Common myeloid progenitor, CD34-positive (primary cell): ENCODE measurements at regions not wholly inside any gene's neighbourhood (a gene's known extent, or its start where the extent isn't known, plus 50 kb on each side); places are given as distances from the start of the nearest gene placed in this dataset.
A peak's percentile ranks its signal among the peaks of the same experiment; 100 is the strongest.
"Not testable (repeated sequence)": the region's sequence is repeated elsewhere in the genome, so short reads cannot be mapped to it uniquely, and the experiment has no call there.

Experiments
- CTCF ChIA-PET: fragments of 350-600 bp; sonication (Branson Sonifier 250); formaldehyde crosslinking; loops from one replicate; lab custom pipeline; 2021; ENCODE audit warnings: antibody characterized with exemption; lab: Charles Lee
- POLR2A ChIA-PET: fragments of 350-600 bp; sonication (Branson Sonifier 250); formaldehyde crosslinking; loops from one replicate; lab custom pipeline; 2021; ENCODE audit warnings: antibody characterized with exemption; lab: Charles Lee
- DNase-seq, 3 donors: peaks; one replicate each; pipeline versions ENCODE4 v3.0.0 to v3.0.0-alpha.2; 2013
- H3K27ac ChIP-seq, 2 experiments: 1 replicate in 1 of 2; 2 replicates in 1 of 2; pipeline ENCODE4 v1.7.0; 2013; ENCODE audit warnings: inconsistent platforms in 2 of 2, low read length in 2 of 2, mild to moderate bottlenecking in 2 of 2, low read depth in 1 of 2, moderate library complexity in 1 of 2; ENCODE audit not compliant: severe bottlenecking in 2 of 2, insufficient read depth in 1 of 2, poor library complexity in 1 of 2
- H3K27me3 ChIP-seq, 5 experiments: replicated peaks in 2 of 5; 1 replicate in 3 of 5; 2 replicates in 2 of 5; pipeline versions ENCODE4 v1.6.1 to v1.7.0; 2013; ENCODE audit warnings: low read length in 4 of 5, mild to moderate bottlenecking in 2 of 5, moderate library complexity in 2 of 5, inconsistent platforms in 1 of 5; ENCODE audit not compliant: insufficient read depth in 5 of 5, control insufficient read depth in 4 of 5
- H3K36me3 ChIP-seq, 4 experiments: 1 replicate in 2 of 4; 2 replicates in 2 of 4; pipeline versions ENCODE4 v1.6.1 to v1.7.0; 2013; ENCODE audit warnings: low read length in 3 of 4, control low read depth in 1 of 4, mild to moderate bottlenecking in 1 of 4; ENCODE audit not compliant: control insufficient read depth in 4 of 4, insufficient read depth in 4 of 4
- H3K4me1 ChIP-seq, 4 experiments: 1 replicate in 3 of 4; 2 replicates in 1 of 4; pipeline versions ENCODE4 v1.6.1 to v1.7.1; 2013; ENCODE audit warnings: low read length in 3 of 4, mild to moderate bottlenecking in 3 of 4, control low read depth in 1 of 4, inconsistent platforms in 1 of 4, moderate library complexity in 1 of 4; ENCODE audit not compliant: control insufficient read depth in 4 of 4, insufficient read depth in 4 of 4; ENCODE audit errors: control extremely low read depth in 1 of 4
- H3K4me3 ChIP-seq, 7 experiments: 1 replicate in 4 of 7; 2 replicates in 3 of 7; pipeline versions ENCODE4 v1.5.1 to v1.7.0; 2013; ENCODE audit warnings: mild to moderate bottlenecking in 7 of 7, low read length in 6 of 7, moderate library complexity in 6 of 7, inconsistent platforms in 2 of 7, low read depth in 2 of 7, control low read depth in 1 of 7; ENCODE audit not compliant: insufficient read depth in 4 of 7, control insufficient read depth in 1 of 7; ENCODE audit errors: extremely low read depth in 1 of 7
- H3K9me3 ChIP-seq, 5 experiments: 1 replicate in 4 of 5; 2 replicates in 1 of 5; pipeline versions ENCODE4 v1.6.1 to v1.7.1; 2013; ENCODE audit warnings: low read length in 4 of 5, mild to moderate bottlenecking in 2 of 5, inconsistent platforms in 1 of 5, low read depth in 1 of 5, moderate library complexity in 1 of 5; ENCODE audit not compliant: control insufficient read depth in 4 of 5, insufficient read depth in 2 of 5; ENCODE audit errors: control extremely low read depth in 1 of 5
- WGBS: methylation state at CpG from one replicate; pipeline ENCODE4 v1.1.5; 2013; ENCODE audit not compliant: insufficient coverage; 5-methylcytosine and 5-hydroxymethylcytosine counted together

- POLR2A ChIA-PET, DNase-seq, CTCF ChIA-PET, H3K4me3 ChIP-seq, H3K27me3 ChIP-seq, H3K36me3 ChIP-seq, H3K27ac ChIP-seq, H3K4me1 ChIP-seq, H3K9me3 ChIP-seq: not testable (repeated sequence)
- WGBS = 100% methylated on average over 7 of the region's 16 CpGs
Measured at GRCh38 chr7:73244782-73245311, 63.8 kb downstream of the NSUN5 start.

- CTCF ChIA-PET, H3K27ac ChIP-seq, DNase-seq, POLR2A ChIA-PET, H3K9me3 ChIP-seq, H3K36me3 ChIP-seq, H3K27me3 ChIP-seq, H3K4me1 ChIP-seq: not testable (repeated sequence)
- peak overlapping the region in 1 of 7 experiments; percentile 58 for H3K4me3 ChIP-seq
- WGBS = no CpG with 5 or more reads among the region's 72 CpGs
Measured at GRCh38 chr7:73234994-73235717, 73.5 kb downstream of the NSUN5 start.

DNA sequence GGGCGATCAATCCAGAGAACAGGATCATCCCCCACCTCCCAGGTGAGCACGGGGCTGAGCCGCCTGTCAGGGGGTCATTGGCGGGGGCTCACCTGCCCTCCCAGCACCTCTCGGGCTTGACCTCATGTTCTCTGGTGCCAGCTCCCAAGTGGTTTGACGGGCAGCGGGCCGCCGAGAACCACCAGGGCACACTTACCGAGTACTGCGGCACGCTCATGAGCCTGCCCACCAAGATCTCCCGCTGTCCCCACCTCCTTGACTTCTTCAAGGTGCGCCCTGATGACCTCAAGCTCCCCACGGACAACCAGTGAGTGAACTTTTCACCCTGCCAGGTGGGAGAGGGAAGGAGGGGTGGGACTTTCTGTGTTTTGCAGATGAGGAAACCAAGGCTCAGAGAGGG, 82.9 kb downstream of the NSUN5 start:
- H3K27ac ChIP-seq, H3K4me1 ChIP-seq, H3K4me3 ChIP-seq, DNase-seq, H3K36me3 ChIP-seq, POLR2A ChIA-PET, H3K27me3 ChIP-seq, H3K9me3 ChIP-seq, CTCF ChIA-PET: not testable (repeated sequence)
- 94% methylated on average over 8 of the region's 15 CpGs for WGBS

GRCh38 chr7:73221724-73222123, 86.9 kb downstream of the NSUN5 start:
- H3K27me3 ChIP-seq, H3K4me1 ChIP-seq, H3K27ac ChIP-seq, POLR2A ChIA-PET, CTCF ChIA-PET, H3K4me3 ChIP-seq, H3K9me3 ChIP-seq, H3K36me3 ChIP-seq, DNase-seq: not testable (repeated sequence)
- no CpG with 5 or more reads among the region's 6 CpGs for WGBS

- H3K36me3 ChIP-seq, CTCF ChIA-PET, H3K4me3 ChIP-seq, POLR2A ChIA-PET, H3K27me3 ChIP-seq, H3K27ac ChIP-seq, H3K9me3 ChIP-seq, DNase-seq, H3K4me1 ChIP-seq: not testable (repeated sequence)
- no CpG with 5 or more reads among the region's 6 CpGs for WGBS
Measured at GRCh38 chr7:73220766-73221370, 87.8 kb downstream of the NSUN5 start.

DNA sequence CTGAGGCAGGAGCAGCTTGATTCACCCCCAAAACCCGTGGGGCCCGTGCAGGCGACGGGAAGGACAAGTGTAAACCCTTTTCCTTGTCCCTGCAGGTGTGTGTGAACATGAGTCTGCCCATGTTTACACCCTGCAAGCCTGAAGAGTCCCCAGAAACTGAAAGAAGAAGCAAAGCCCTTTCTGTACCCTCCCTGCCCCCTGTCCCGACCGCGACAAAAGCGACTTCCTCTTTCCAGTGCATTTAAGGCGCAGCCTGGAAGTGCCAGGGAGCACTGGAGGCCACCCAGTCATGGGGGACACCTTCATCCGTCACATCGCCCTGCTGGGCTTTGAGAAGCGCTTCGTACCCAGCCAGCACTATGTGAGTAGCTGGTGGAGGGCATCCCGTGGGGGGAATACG, 88.3 kb downstream of the NSUN5 start:
- H3K4me1 ChIP-seq, H3K9me3 ChIP-seq, POLR2A ChIA-PET, H3K36me3 ChIP-seq, H3K27me3 ChIP-seq, CTCF ChIA-PET, DNase-seq, H3K4me3 ChIP-seq, H3K27ac ChIP-seq: not testable (repeated sequence)
- WGBS = no CpG with 5 or more reads among the region's 15 CpGs

GRCh38 chr7:73218802-73219201, 89.8 kb downstream of the NSUN5 start:
- H3K4me1 ChIP-seq, H3K27me3 ChIP-seq, H3K36me3 ChIP-seq, CTCF ChIA-PET, H3K27ac ChIP-seq, POLR2A ChIA-PET, H3K4me3 ChIP-seq, DNase-seq, H3K9me3 ChIP-seq: not testable (repeated sequence)
- no CpG with 5 or more reads among the region's 2 CpGs for WGBS
